Neutrophil (primary cell): ENCODE measurements at regions not wholly inside any gene's neighbourhood (a gene's known extent, or its start where the extent isn't known, plus 50 kb on each side); places are given as distances from the start of the nearest gene placed in this dataset.

Source experiments
- H3K27ac ChIP-seq: fragments of 200-600 bp; sonication (generic); 2 replicates; pipeline ENCODE4 v1.5.1; 2016; ENCODE audit warnings: mild to moderate bottlenecking, moderate library complexity
- H3K27me3 ChIP-seq: fragments of 200-600 bp; sonication (generic); 2 replicates; pipeline ENCODE4 v1.6.0; 2016; ENCODE audit warnings: mild to moderate bottlenecking
- H3K36me3 ChIP-seq: fragments of 200-600 bp; sonication (generic); 2 replicates; pipeline ENCODE4 v1.5.1; 2017
- H3K4me1 ChIP-seq, 2 experiments: fragments of 200-600 bp in 1 of 2; sonication (generic) in 1 of 2; 1 replicate in 1 of 2; 2 replicates in 1 of 2; pipeline versions ENCODE4 v1.5.1 to v1.6.1; 2013 to 2016; ENCODE audit warnings: low read depth in 1 of 2, low read length in 1 of 2, mild to moderate bottlenecking in 1 of 2, moderate library complexity in 1 of 2; ENCODE audit not compliant: control insufficient read depth in 1 of 2, insufficient read depth in 1 of 2
- H3K4me3 ChIP-seq, 2 experiments: fragments of 200-600 bp in 1 of 2; sonication (generic) in 1 of 2; 1 replicate in 1 of 2; 2 replicates in 1 of 2; pipeline ENCODE4 v1.5.1; 2013 to 2016; ENCODE audit warnings: low read depth in 1 of 2, low read length in 1 of 2, mild to moderate bottlenecking in 1 of 2, moderate library complexity in 1 of 2
- H3K9me3 ChIP-seq: fragments of 200-600 bp; sonication (generic); 2 replicates; pipeline ENCODE4 v1.5.1; 2016
- CTCF ChIP-seq: fragments of 200-600 bp; sonication (generic); IDR thresholded peaks from 2 replicates; pipeline ENCODE4 v1.5.1; 2016; ENCODE audit warnings: antibody characterized with exemption

- H3K9me3 ChIP-seq: no peaks in the 10 kb centered on the region
- no peak overlapping the region for H3K4me3 ChIP-seq
- H3K27me3 ChIP-seq: no peaks in the 10 kb centered on the region
- H3K4me1 ChIP-seq: no peaks in the 10 kb centered on the region
- TF ChIP-seq CTCF: no peak
- no peaks in the 10 kb centered on the region for H3K36me3 ChIP-seq
- H3K27ac ChIP-seq: no peak overlapping the region
These were observed 272.2 kb upstream of the B3GALT2 start for GRCh38 chr1:193458628-193459027.

DNA sequence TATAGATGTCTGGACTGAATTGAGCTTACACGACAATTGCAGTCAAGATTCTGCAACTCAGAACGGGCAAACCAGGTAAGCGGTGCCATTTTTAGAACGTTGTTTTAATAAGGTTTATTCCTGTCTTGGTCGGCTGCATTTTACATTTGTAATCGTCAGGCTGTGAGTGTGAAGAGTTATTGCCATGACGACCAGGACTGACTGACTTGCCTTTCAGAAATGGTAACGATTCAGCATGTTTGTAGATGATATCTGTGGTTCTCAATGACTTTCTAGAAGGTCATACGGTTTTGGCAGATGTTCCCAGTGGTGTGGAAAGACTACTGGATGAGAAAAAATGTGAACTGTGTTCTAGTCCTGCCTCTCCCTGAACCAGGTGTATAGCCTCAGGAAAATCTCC, 271.3 kb upstream of the B3GALT2 start:
- no peaks in the 10 kb centered on the region for H3K27me3 ChIP-seq
- no peaks in the 10 kb centered on the region for H3K9me3 ChIP-seq
- no peak overlapping the region for H3K4me3 ChIP-seq
- no peaks in the 10 kb centered on the region for H3K4me1 ChIP-seq
- TF ChIP-seq CTCF: no peak
- no peaks in the 10 kb centered on the region for H3K36me3 ChIP-seq
- no peak overlapping the region for H3K27ac ChIP-seq

DNA sequence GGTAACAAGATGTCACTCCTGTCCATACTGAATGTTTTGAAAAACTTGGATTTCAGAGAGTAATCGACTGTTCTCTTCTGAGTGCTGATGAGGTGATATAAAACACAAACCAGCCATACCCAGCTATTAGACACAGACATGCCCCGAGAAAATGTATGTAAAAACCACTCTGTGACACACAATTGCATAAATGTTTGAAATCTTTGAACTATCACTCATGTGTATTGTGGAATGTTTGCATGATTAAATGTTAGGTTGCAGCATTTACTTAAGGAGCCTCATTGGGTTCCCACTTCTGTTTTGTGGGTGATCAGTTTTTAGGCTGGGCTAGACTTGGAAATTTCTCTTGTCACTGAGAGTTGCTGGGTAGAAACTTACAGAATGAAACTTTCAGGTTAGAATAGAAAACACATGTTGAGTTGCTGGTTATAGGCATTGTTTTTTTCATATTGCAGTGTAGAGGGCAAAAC, 270.4 kb upstream of the B3GALT2 start:
- H3K4me1 ChIP-seq: no peaks in the 10 kb centered on the region
- TF ChIP-seq CTCF: no peak
- no peak overlapping the region for H3K27ac ChIP-seq
- no peak overlapping the region for H3K4me3 ChIP-seq
- no peaks in the 10 kb centered on the region for H3K27me3 ChIP-seq
- H3K9me3 ChIP-seq: no peaks in the 10 kb centered on the region
- no peaks in the 10 kb centered on the region for H3K36me3 ChIP-seq

DNA sequence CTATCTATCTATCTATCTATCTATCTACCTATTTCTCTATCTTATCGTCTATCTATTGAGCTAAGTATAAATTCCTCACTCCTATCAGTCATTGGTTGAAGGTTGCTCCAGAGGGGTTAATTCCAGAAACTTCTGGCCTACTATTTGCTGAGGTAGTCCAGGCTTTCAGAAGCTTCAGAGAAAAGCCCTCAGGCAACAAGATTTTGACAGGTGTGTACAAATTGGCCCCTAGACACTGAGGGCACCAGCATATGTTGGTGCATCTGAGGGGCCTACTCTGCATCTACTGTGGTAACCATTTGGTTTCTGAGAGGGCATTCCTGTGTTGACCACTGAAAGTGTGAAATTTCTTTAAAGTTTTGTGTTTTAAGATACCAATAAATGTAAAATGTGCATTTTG, 265.2 kb upstream of the B3GALT2 start:
- peaks cover 4 to 6% of the 10 kb centered on the region in 2 experiments for H3K4me1 ChIP-seq

DNA sequence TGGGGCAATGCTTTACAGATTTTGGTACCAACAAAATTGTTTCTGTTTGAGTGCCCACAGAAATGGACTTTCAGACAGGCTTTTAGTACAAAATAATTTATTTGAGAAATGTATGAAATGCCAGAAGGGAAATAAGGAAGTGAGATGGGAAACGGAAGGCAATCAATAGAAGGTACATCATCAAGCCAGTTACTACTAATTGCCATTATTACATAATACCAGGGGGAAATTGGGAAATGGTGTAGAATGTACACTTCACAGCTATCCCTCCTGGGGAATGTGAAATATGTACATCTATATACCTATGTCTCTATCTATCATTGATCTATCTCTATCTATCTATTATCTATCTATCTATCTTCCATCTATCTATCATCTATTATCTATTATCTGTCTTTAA, 264.6 kb upstream of the B3GALT2 start:
- Histone ChIP-seq H3K36me3 (no peaks in the 10 kb centered on the region), H3K27me3 (no peaks in the 10 kb centered on the region), H3K9me3 (no peaks in the 10 kb centered on the region), H3K27ac (no peak overlapping the region), H3K4me1 (peaks cover 4 to 6% of the 10 kb centered on the region in 2 experiments), H3K4me3 (no peak overlapping the region)
- no peak for TF ChIP-seq CTCF

More for the DNA sequence above, 265.2 kb upstream of the B3GALT2 start:
- Histone ChIP-seq H3K27me3 (no peaks in the 10 kb centered on the region), H3K27ac (no peak overlapping the region), H3K9me3 (no peaks in the 10 kb centered on the region), H3K4me3 (no peak overlapping the region), H3K36me3 (no peaks in the 10 kb centered on the region)
- no peak for TF ChIP-seq CTCF
